Liver (tissue), 7 donors: ENCODE measurements at regions not wholly inside any gene's neighbourhood (a gene's known extent, or its start where the extent isn't known, plus 50 kb on each side); places are given as distances from the start of the nearest gene placed in this dataset.
"Not testable (repeated sequence)": the region's sequence is repeated elsewhere in the genome, so short reads cannot be mapped to it uniquely, and the experiment has no call there.

Experiments
- DNase-seq: peaks from one replicate; pipeline ENCODE4 v3.0.0-alpha.2; 2017; ENCODE audit warnings: low spot score
- H3K27ac ChIP-seq, 2 donors: one replicate each; pipeline ENCODE4 v1.7.0; 2013; ENCODE audit warnings: inconsistent platforms in 2 of 2, low read length in 2 of 2, control low read depth in 1 of 2, low read depth in 1 of 2, mild to moderate bottlenecking in 1 of 2
- H3K27me3 ChIP-seq, 4 donors: one replicate each; pipeline versions ENCODE4 v1.6.1 to v1.7.0; 2013; ENCODE audit warnings: low read length in 3 of 4, inconsistent platforms in 1 of 4, mild to moderate bottlenecking in 1 of 4, moderate library complexity in 1 of 4; ENCODE audit not compliant: control insufficient read depth in 4 of 4, insufficient read depth in 4 of 4
- H3K36me3 ChIP-seq, 4 donors: one replicate each; pipeline versions ENCODE4 v1.6.1 to v1.7.0; 2013; ENCODE audit warnings: low read length in 3 of 4, mild to moderate bottlenecking in 3 of 4, low read depth in 1 of 4, moderate library complexity in 1 of 4; ENCODE audit not compliant: control insufficient read depth in 4 of 4, insufficient read depth in 3 of 4
- H3K4me1 ChIP-seq, 4 donors: one replicate each; pipeline versions ENCODE4 v1.6.1 to v1.7.0; 2013; ENCODE audit warnings: low read length in 3 of 4, mild to moderate bottlenecking in 3 of 4, moderate library complexity in 1 of 4; ENCODE audit not compliant: control insufficient read depth in 4 of 4, insufficient read depth in 4 of 4
- H3K4me3 ChIP-seq, 3 donors: one replicate each; pipeline versions ENCODE4 v1.6.1 to v1.7.0; 2013; ENCODE audit warnings: low read length in 3 of 3, control low read depth in 1 of 3, low read depth in 1 of 3, mild to moderate bottlenecking in 1 of 3
- H3K9ac ChIP-seq, 2 donors: one replicate each; pipeline ENCODE4 v1.7.0; 2013; ENCODE audit warnings: low read length in 2 of 2, mild to moderate bottlenecking in 2 of 2, moderate library complexity in 2 of 2, control low read depth in 1 of 2, low read depth in 1 of 2
- H3K9me3 ChIP-seq, 4 donors: one replicate each; pipeline versions ENCODE4 v1.6.1 to v1.7.0; 2013; ENCODE audit warnings: low read length in 3 of 4; ENCODE audit not compliant: control insufficient read depth in 4 of 4
- EGR1 ChIP-seq, 2 donors: IDR thresholded peaks; 2 replicates each; pipeline ENCODE4 v1.6.1; 2016 to 2018; ENCODE audit warnings: antibody characterized with exemption in 2 of 2, low read depth in 2 of 2
- FOXA1 ChIP-seq: IDR thresholded peaks from 2 replicates; pipeline ENCODE4 v1.6.1; 2016; ENCODE audit warnings: antibody characterized with exemption
- GABPA ChIP-seq, 2 donors: IDR thresholded peaks in 1 of 2; conservative IDR thresholded peaks in 1 of 2; 2 replicates each; pipeline ENCODE4 v1.6.1; 2016; ENCODE audit warnings: antibody characterized with exemption in 2 of 2, mild to moderate bottlenecking in 1 of 2, moderate library complexity in 1 of 2
- HNF4A ChIP-seq, 2 donors: conservative IDR thresholded peaks; 2 replicates each; pipeline ENCODE4 v1.6.1; 2016; ENCODE audit warnings: antibody characterized with exemption in 2 of 2, mild to moderate bottlenecking in 2 of 2
- HNF4G ChIP-seq: IDR thresholded peaks from 2 replicates; pipeline ENCODE4 v1.6.1; 2016; ENCODE audit warnings: antibody characterized with exemption
- JUND ChIP-seq, 2 donors: IDR thresholded peaks; 2 replicates each; pipeline ENCODE4 v1.6.1; 2016; ENCODE audit warnings: antibody characterized with exemption in 2 of 2
- NR2F2 ChIP-seq: IDR thresholded peaks from 2 replicates; pipeline ENCODE4 v1.6.1; 2016; ENCODE audit warnings: antibody characterized with exemption
- RXRA ChIP-seq, 2 donors: IDR thresholded peaks; 2 replicates each; pipeline ENCODE4 v1.6.1; 2017 to 2018; ENCODE audit warnings: antibody characterized with exemption in 2 of 2, mild to moderate bottlenecking in 1 of 2
- YY1 ChIP-seq: IDR thresholded peaks from 2 replicates; pipeline ENCODE4 v1.6.1; 2016; ENCODE audit warnings: antibody characterized with exemption, mild to moderate bottlenecking
- WGBS: extraction: QIAGEN DNeasy Blood & Tissue Kit; methylation state at CpG from one replicate; pipeline ENCODE4 v1.1.7; 2013; 5-methylcytosine and 5-hydroxymethylcytosine counted together
- TF ChIP-seq, protein P1 (sequence below): IDR thresholded peaks from 2 replicates; pipeline ENCODE4 v1.6.1; 2016; ENCODE audit warnings: antibody characterized with exemption
- TF ChIP-seq, protein P2 (sequence below): IDR thresholded peaks from 2 replicates; pipeline ENCODE4 v1.6.1; 2016; ENCODE audit warnings: antibody characterized with exemption
- TF ChIP-seq, protein P3 (sequence below): IDR thresholded peaks from 2 replicates; pipeline ENCODE4 v1.6.1; 2016; ENCODE audit warnings: antibody characterized with exemption
- donor health status: healthy.
- donor health status: healthy.
- donor health status: healthy.
- donor health status: healthy.

DNA sequence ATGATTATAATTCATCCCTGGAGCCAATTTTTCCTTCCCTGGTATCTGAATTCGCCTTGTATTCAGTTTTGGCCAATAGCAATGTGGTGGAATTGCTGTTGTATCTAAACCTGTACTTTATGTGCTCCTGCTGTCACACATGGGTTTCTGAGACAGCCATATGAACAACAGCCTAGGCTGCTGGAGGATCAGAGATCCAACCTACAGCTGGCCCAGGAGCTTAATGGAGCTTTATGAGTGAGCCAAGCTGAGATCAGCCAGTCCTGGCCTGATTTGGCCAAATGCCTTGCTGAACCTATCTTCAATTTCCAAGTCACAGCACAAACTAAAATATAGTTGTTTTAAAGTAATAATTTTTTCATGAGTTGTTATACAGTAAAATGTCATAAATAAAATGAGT lies 1071.5 kb downstream of the PCDH7 start:
- no peak for DNase-seq
- H3K4me3 ChIP-seq, result no peak overlapping the region
- no peak overlapping the region for H3K27ac ChIP-seq
- no peak overlapping the region for H3K9ac ChIP-seq
- H3K27me3 ChIP-seq, result no peaks in the 10 kb centered on the region
- 50% methylated on average over 1 of the region's 1 CpG for WGBS
- TF ChIP-seq HNF4A (conservative IDR thresholded peaks at IDR 0.05) (no peak), RXRA (IDR thresholded peaks at IDR 0.05) (no peak)
- no peaks in the 10 kb centered on the region for H3K36me3 ChIP-seq
- no peaks in the 10 kb centered on the region for H3K9me3 ChIP-seq
- no peaks in the 10 kb centered on the region for H3K4me1 ChIP-seq

DNA sequence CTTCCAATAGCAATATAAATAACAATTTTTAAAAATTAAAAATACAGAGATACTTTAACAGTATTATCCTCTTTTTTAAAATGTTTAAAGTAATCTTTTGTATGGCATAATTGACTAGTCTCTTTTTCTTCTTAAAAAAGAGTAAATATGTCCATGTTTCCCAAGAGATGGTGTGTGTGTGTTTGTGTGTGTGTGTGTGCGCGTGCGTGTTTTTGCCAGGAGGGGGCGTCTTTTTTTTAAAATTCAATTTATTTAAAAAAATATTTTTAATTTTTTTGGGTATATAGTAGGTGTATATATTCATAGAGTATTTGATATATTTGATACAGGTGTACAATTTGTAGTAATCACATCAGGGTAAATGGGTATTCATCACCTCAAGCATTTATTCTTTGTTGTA lies 1073.7 kb downstream of the PCDH7 start:
- Histone ChIP-seq H3K9me3 (no peaks in the 10 kb centered on the region), H3K9ac (no peak overlapping the region), H3K27ac (no peak overlapping the region), H3K4me3 (no peak overlapping the region), H3K4me1 (no peaks in the 10 kb centered on the region), H3K36me3 (no peaks in the 10 kb centered on the region), H3K27me3 (no peaks in the 10 kb centered on the region)
- 60% methylated on average over 4 of the region's 4 CpGs for WGBS
- DNase-seq, result no peak
- TF ChIP-seq, protein P1, sequence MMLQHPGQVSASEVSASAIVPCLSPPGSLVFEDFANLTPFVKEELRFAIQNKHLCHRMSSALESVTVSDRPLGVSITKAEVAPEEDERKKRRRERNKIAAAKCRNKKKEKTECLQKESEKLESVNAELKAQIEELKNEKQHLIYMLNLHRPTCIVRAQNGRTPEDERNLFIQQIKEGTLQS, result no peak
- TF ChIP-seq, protein P2, sequence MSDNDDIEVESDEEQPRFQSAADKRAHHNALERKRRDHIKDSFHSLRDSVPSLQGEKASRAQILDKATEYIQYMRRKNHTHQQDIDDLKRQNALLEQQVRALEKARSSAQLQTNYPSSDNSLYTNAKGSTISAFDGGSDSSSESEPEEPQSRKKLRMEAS, result no peak
- no peak for TF ChIP-seq NR2F2
- no peak for TF ChIP-seq YY1
- no peak for TF ChIP-seq JUND (IDR thresholded peaks at IDR 0.05)

DNA sequence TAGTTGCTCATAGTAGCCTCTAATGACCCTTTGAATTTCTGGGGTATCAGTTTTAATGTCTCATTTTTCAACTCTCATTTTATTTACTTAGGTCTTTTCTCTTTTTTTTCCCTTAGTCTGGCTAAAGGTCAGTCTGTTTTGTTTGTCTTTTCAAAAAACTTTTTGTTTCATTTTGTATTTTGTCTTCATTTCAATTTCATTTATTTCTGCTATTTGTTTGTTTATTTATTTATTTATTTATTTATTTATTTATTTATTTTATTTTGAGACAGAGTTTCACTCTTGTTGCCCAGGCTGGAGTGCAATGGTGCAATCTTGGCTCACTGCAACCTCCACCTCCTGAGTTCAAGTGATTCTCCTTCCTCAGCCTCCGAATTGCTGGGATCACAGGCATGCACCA lies 1076.9 kb downstream of the PCDH7 start:
- H3K4me3 ChIP-seq, H3K9ac ChIP-seq, H3K27ac ChIP-seq, H3K27me3 ChIP-seq, H3K4me1 ChIP-seq, H3K36me3 ChIP-seq, H3K9me3 ChIP-seq, DNase-seq: not testable (repeated sequence)
- 94% methylated on average over 1 of the region's 1 CpG for WGBS

DNA sequence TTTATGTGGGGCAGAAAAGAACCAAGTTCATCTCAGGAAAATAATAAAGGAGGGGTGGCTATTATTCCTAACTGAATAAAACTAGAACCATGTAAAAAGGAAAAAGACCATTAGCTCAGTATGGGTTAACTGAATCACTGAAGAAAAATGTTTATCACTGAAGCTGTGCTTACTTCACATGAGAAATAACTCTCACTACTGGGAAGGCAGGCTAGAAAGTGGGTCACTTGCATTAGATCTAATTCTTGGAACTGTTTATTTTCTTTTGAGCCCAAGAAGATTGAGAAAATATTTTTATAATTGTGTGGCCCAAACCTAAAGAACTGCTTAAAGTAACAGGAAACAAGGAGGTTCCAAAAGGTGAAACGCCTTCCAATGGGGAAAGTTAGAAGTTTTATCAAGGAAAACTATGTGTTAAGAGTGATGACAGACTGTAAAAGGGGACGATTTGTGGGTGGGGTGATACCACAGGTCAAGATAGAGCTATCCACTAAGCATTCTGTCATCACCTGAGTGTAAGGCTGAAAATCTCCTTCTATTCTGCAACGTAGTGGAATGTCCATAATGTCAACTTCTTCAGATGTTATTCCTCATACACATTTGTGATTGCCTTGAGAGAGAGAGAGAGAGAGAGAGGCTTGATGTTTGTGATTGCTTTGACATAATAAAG lies 1083.5 kb downstream of the PCDH7 start:
- Histone ChIP-seq H3K9me3 (peaks cover 0 to 3% (median 0%) of the 10 kb centered on the region in 4 donors), H3K36me3 (no peaks in the 10 kb centered on the region), H3K4me1 (no peaks in the 10 kb centered on the region), H3K27ac (no peak overlapping the region), H3K27me3 (no peaks in the 10 kb centered on the region), H3K9ac (no peak overlapping the region), H3K4me3 (no peak overlapping the region)
- WGBS, result 30% methylated on average over 3 of the region's 3 CpGs
- TF ChIP-seq, protein P2, result no peak
- no peak for TF ChIP-seq EGR1 (IDR thresholded peaks at IDR 0.05; ENCODE audit: low read depth in 2 of 2)
- TF ChIP-seq, protein P1, result no peak
- no peak for TF ChIP-seq YY1
- TF ChIP-seq FOXA1, result no peak
- no peak for TF ChIP-seq JUND (IDR thresholded peaks at IDR 0.05)
- TF ChIP-seq HNF4G, result no peak
- TF ChIP-seq GABPA (IDR thresholded peaks at IDR 0.05 in 1 of 2, conservative IDR thresholded peaks at IDR 0.05 in 1 of 2), result no peak
- no peak for TF ChIP-seq RXRA (IDR thresholded peaks at IDR 0.05)
- no peak for TF ChIP-seq NR2F2
- TF ChIP-seq, protein P3, sequence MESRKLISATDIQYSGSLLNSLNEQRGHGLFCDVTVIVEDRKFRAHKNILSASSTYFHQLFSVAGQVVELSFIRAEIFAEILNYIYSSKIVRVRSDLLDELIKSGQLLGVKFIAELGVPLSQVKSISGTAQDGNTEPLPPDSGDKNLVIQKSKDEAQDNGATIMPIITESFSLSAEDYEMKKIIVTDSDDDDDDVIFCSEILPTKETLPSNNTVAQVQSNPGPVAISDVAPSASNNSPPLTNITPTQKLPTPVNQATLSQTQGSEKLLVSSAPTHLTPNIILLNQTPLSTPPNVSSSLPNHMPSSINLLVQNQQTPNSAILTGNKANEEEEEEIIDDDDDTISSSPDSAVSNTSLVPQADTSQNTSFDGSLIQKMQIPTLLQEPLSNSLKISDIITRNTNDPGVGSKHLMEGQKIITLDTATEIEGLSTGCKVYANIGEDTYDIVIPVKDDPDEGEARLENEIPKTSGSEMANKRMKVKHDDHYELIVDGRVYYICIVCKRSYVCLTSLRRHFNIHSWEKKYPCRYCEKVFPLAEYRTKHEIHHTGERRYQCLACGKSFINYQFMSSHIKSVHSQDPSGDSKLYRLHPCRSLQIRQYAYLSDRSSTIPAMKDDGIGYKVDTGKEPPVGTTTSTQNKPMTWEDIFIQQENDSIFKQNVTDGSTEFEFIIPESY, result no peak
- TF ChIP-seq HNF4A (conservative IDR thresholded peaks at IDR 0.05), result no peak
- no peak for DNase-seq
